GM18861 (cell line): ENCODE measurements at regions not wholly inside any gene's neighbourhood (a gene's known extent, or its start where the extent isn't known, plus 50 kb on each side); places are given as distances from the start of the nearest gene placed in this dataset.
"Not testable (repeated sequence)": the region's sequence is repeated elsewhere in the genome, so short reads cannot be mapped to it uniquely, and the experiment has no call there.

Experiments
- ATAC-seq: cut with Tn5 transposase; IDR thresholded peaks from one replicate; pipeline ENCODE4 v1.9.1; 2021; ENCODE audit not compliant: unreplicated experiment

GRCh38 chrX:8027827-8028226 is 100.6 kb upstream of the PNPLA4 start:
- ATAC-seq, result no peak

GRCh38 chrX:8025705-8026104 is 98.5 kb upstream of the PNPLA4 start:
- no peak for ATAC-seq

- ATAC-seq, result no peak
These were observed 91.7 kb upstream of the PNPLA4 start for GRCh38 chrX:8018934-8019333.

GRCh38 chrX:8010105-8010504 is 82.9 kb upstream of the PNPLA4 start:
- ATAC-seq, result no peak

GRCh38 chrX:8005678-8006347 is 78.6 kb upstream of the PNPLA4 start:
- no peak for ATAC-seq

- no peak for ATAC-seq
These were observed 76.1 kb upstream of the PNPLA4 start for GRCh38 chrX:8003147-8003883.

GRCh38 chrX:7996851-7997250 is 69.6 kb upstream of the PNPLA4 start:
- ATAC-seq, result no peak

GRCh38 chrX:7996414-7996813 is 69.2 kb upstream of the PNPLA4 start:
- no peak for ATAC-seq

GRCh38 chrX:7993873-7994272 is 66.7 kb upstream of the PNPLA4 start:
- ATAC-seq, result no peak

- not testable (repeated sequence) for ATAC-seq
These were observed 61.0 kb upstream of the PNPLA4 start for GRCh38 chrX:7988013-7988759.

- peak; percentile 65 for ATAC-seq
These were observed 60.2 kb upstream of the PNPLA4 start for GRCh38 chrX:7987160-7988012.

GRCh38 chrX:7986738-7987137 is 59.5 kb upstream of the PNPLA4 start:
- ATAC-seq, result not testable (repeated sequence)

GRCh38 chrX:7985568-7985967 is 58.4 kb upstream of the PNPLA4 start:
- no peak for ATAC-seq

- ATAC-seq, result no peak
These were observed 56.4 kb upstream of the PNPLA4 start for GRCh38 chrX:7983581-7983980.
